ENCODE measurements at regions not wholly inside any gene's neighbourhood (a gene's known extent, or its start where the extent isn't known, plus 50 kb on each side); places are given as distances from the start of the nearest gene placed in this dataset.

- Mint-ChIP-seq H3K27me3 (ENCODE audit: unreplicated experiment) (no peaks in the 10 kb centered on the region), H3K27ac (ENCODE audit: unreplicated experiment) (no peak overlapping the region), H3K4me1 (ENCODE audit: unreplicated experiment) (no peaks in the 10 kb centered on the region), H3K36me3 (ENCODE audit: low read depth, unreplicated experiment) (no peaks in the 10 kb centered on the region), H3K9me3 (ENCODE audit: unreplicated experiment) (no peaks in the 10 kb centered on the region), H3K4me3 (ENCODE audit: unreplicated experiment) (no peak overlapping the region)
- TF ChIP-seq CTCF (IDR thresholded peaks at IDR 0.05; ENCODE audit: unreplicated experiment): no peak
- no peak for DNase-seq (ENCODE audit: low spot score)
Observed at GRCh38 chr4:126603825-126604224, 1028.9 kb upstream of the INTU start.

GRCh38 chr4:126604268-126604867, 1028.4 kb upstream of the INTU start:
- Mint-ChIP-seq H3K27ac (ENCODE audit: unreplicated experiment) (no peak overlapping the region), H3K4me3 (ENCODE audit: unreplicated experiment) (no peak overlapping the region), H3K36me3 (ENCODE audit: low read depth, unreplicated experiment) (no peaks in the 10 kb centered on the region), H3K4me1 (ENCODE audit: unreplicated experiment) (no peaks in the 10 kb centered on the region), H3K9me3 (ENCODE audit: unreplicated experiment) (no peaks in the 10 kb centered on the region), H3K27me3 (ENCODE audit: unreplicated experiment) (no peaks in the 10 kb centered on the region)
- peak; percentile 27 for DNase-seq (ENCODE audit: low spot score)
- peak; percentile 48 for TF ChIP-seq CTCF (IDR thresholded peaks at IDR 0.05; ENCODE audit: unreplicated experiment)

- Mint-ChIP-seq H3K36me3 (ENCODE audit: low read depth, unreplicated experiment) (peaks cover under 1% of the 10 kb centered on the region), H3K9me3 (ENCODE audit: unreplicated experiment) (no peaks in the 10 kb centered on the region), H3K27ac (ENCODE audit: unreplicated experiment) (no peak overlapping the region), H3K4me3 (ENCODE audit: unreplicated experiment) (no peak overlapping the region), H3K4me1 (ENCODE audit: unreplicated experiment) (no peaks in the 10 kb centered on the region), H3K27me3 (ENCODE audit: unreplicated experiment) (peaks cover 1% of the 10 kb centered on the region)
- TF ChIP-seq CTCF (IDR thresholded peaks at IDR 0.05; ENCODE audit: unreplicated experiment): no peak
- DNase-seq (ENCODE audit: low spot score): no peak
Observed at GRCh38 chr4:126610933-126611332, 1021.8 kb upstream of the INTU start.

- peaks cover 1% of the 10 kb centered on the region for H3K27me3 Mint-ChIP-seq (ENCODE audit: unreplicated experiment)
- H3K4me1 Mint-ChIP-seq (ENCODE audit: unreplicated experiment): no peaks in the 10 kb centered on the region
- no peak overlapping the region for H3K4me3 Mint-ChIP-seq (ENCODE audit: unreplicated experiment)
- no peak for DNase-seq (ENCODE audit: low spot score)
- peaks cover 7% of the 10 kb centered on the region for H3K36me3 Mint-ChIP-seq (ENCODE audit: low read depth, unreplicated experiment)
- TF ChIP-seq CTCF (IDR thresholded peaks at IDR 0.05; ENCODE audit: unreplicated experiment): no peak
- H3K27ac Mint-ChIP-seq (ENCODE audit: unreplicated experiment): no peak overlapping the region
- no peaks in the 10 kb centered on the region for H3K9me3 Mint-ChIP-seq (ENCODE audit: unreplicated experiment)
Observed at GRCh38 chr4:126611900-126612299, 1020.9 kb upstream of the INTU start.

GRCh38 chr4:126614356-126614855, 1018.4 kb upstream of the INTU start:
- H3K27ac Mint-ChIP-seq (ENCODE audit: unreplicated experiment): no peak overlapping the region

More at GRCh38 chr4:126614356-126614855, 1018.4 kb upstream of the INTU start:
- Mint-ChIP-seq H3K9me3 (ENCODE audit: unreplicated experiment) (no peaks in the 10 kb centered on the region), H3K4me1 (ENCODE audit: unreplicated experiment) (no peaks in the 10 kb centered on the region), H3K4me3 (ENCODE audit: unreplicated experiment) (no peak overlapping the region), H3K27me3 (ENCODE audit: unreplicated experiment) (peaks cover 1% of the 10 kb centered on the region), H3K36me3 (ENCODE audit: low read depth, unreplicated experiment) (peaks cover 7% of the 10 kb centered on the region)
- no peak for TF ChIP-seq CTCF (IDR thresholded peaks at IDR 0.05; ENCODE audit: unreplicated experiment)
- DNase-seq (ENCODE audit: low spot score): no peak
